HepG2 (cell line): ENCODE measurements at regions not wholly inside any gene's neighbourhood (a gene's known extent, or its start where the extent isn't known, plus 50 kb on each side); places are given as distances from the start of the nearest gene placed in this dataset.
"Not testable (repeated sequence)": the region's sequence is repeated elsewhere in the genome, so short reads cannot be mapped to it uniquely, and the experiment has no call there.

Experiments
- ATAC-seq: fragments of 200-7000 bp; cut with Tn5 transposase; 3 replicates; pipeline ENCODE4 v1.9.1; 2020; ENCODE audit warnings: mild to moderate bottlenecking, moderate library complexity
- BruUV-seq: library from RNA; stranded (reverse); fragments of 400-500 nt; replicated peaks from 2 replicates; lab custom pipeline; 2021; lab: Mats Ljungman, UMichigan
- CTCF ChIA-PET: fragments of 300-600 bp; formaldehyde crosslinking; extraction: SDS; loops from one replicate; lab custom pipeline; 2021; ENCODE audit warnings: low total read pairs, inconsistent platforms, low intra/inter-chr PET ratio; lab: Yijun Ruan, JAX
- POLR2A ChIA-PET: fragments of 350-600 bp; sonication (Branson Sonifier 250); formaldehyde crosslinking; loops from one replicate; lab custom pipeline; 2020; ENCODE audit warnings: antibody characterized with exemption, inconsistent platforms; lab: Yijun Ruan, JAX
- DNase-seq: peaks from one replicate; pipeline ENCODE4 v3.0.0-alpha.2; 2015; ENCODE audit warnings: low spot score
- FAIRE-seq: peaks from 3 replicates; lab custom pipeline; 2011; peaks lifted over from hg19 to GRCh38; lab: Jason Lieb, UNC
- H2AFZ ChIP-seq: one replicate; pipeline ENCODE4 v1.6.1; 2011; ENCODE audit warnings: low read length, inconsistent platforms
- H3K27ac ChIP-seq: fragments of 300-600 bp; 3 replicates; pipeline ENCODE4 v1.8.0; 2011; ENCODE audit warnings: mixed run types, mild to moderate bottlenecking, mixed read lengths, low read length, inconsistent platforms; ENCODE audit not compliant: insufficient read depth; ENCODE audit errors: extremely low read length
- H3K27me3 ChIP-seq, 2 experiments: fragments of 200-600 bp in 1 of 2; 2 replicates in 1 of 2; 3 replicates in 1 of 2; pipeline versions ENCODE4 v1.6.0 to v1.8.0; 2011; ENCODE audit warnings: low read length in 2 of 2, mild to moderate bottlenecking in 2 of 2, moderate library complexity in 2 of 2, inconsistent platforms in 1 of 2; ENCODE audit not compliant: insufficient read depth in 2 of 2, control insufficient read depth in 1 of 2
- H3K36me3 ChIP-seq, 2 experiments: fragments of 200-600 bp in 1 of 2; replicated peaks in 1 of 2; 2 replicates in 1 of 2; 3 replicates in 1 of 2; pipeline versions ENCODE4 v1.5.1 to v1.8.0; 2011; ENCODE audit warnings: low read length in 2 of 2, inconsistent platforms in 1 of 2; ENCODE audit not compliant: insufficient read depth in 2 of 2, control insufficient read depth in 1 of 2
- H3K4me1 ChIP-seq: 2 replicates; pipeline ENCODE4 v1.5.1; 2012; ENCODE audit warnings: low read length, inconsistent platforms; ENCODE audit not compliant: insufficient read depth
- H3K4me2 ChIP-seq: 2 replicates; pipeline ENCODE4 v1.6.0; 2011; ENCODE audit warnings: low read depth, low read length, inconsistent platforms
- H3K4me3 ChIP-seq, 3 experiments: fragments of 200-600 bp in 1 of 3; sonication (generic), shearing (Covaris generic) in 1 of 3; replicated peaks in 1 of 3; 2 replicates each; pipeline ENCODE4 v1.5.1; 2011 to 2016; ENCODE audit warnings: low read length in 3 of 3, inconsistent platforms in 2 of 3, low read depth in 2 of 3, mild to moderate bottlenecking in 2 of 3, control low read depth in 1 of 3, mixed read lengths in 1 of 3; ENCODE audit not compliant: insufficient read depth in 1 of 3
- H3K79me2 ChIP-seq: one replicate; pipeline ENCODE4 v1.6.1; 2011; ENCODE audit warnings: low read length, inconsistent platforms; ENCODE audit not compliant: insufficient read depth
- H3K9ac ChIP-seq: 2 replicates; pipeline ENCODE4 v1.6.0; 2011; ENCODE audit warnings: mild to moderate bottlenecking, low read depth, low read length, inconsistent platforms; ENCODE audit not compliant: insufficient read depth
- H3K9me3 ChIP-seq: 2 replicates; pipeline ENCODE4 v1.5.1; 2012; ENCODE audit warnings: mild to moderate bottlenecking, low read length
- H4K20me1 ChIP-seq: 2 replicates; pipeline ENCODE4 v1.6.0; 2011; ENCODE audit warnings: inconsistent platforms, mild to moderate bottlenecking, low read length, moderate library complexity; ENCODE audit not compliant: insufficient read depth
- EZH2 ChIP-seq: conservative IDR thresholded peaks from 2 replicates; pipeline ENCODE4 v1.6.1; 2012; ENCODE audit warnings: mild to moderate bottlenecking, low read depth, low read length, moderate library complexity
- HNRNPH1 ChIP-seq: fragments of 200-400 bp; formaldehyde crosslinking; optimal IDR thresholded peaks from 2 replicates; pipeline ENCODE3; 2017; ENCODE audit warnings: mild to moderate bottlenecking, low read depth, low read length
- KAT7 ChIP-seq: IDR thresholded peaks from 2 replicates; pipeline ENCODE4 v1.6.1; 2018; ENCODE audit warnings: borderline replicate concordance, missing compliant biosample characterization
- PATZ1 ChIP-seq: sonication (generic); formaldehyde crosslinking; IDR thresholded peaks from 2 replicates; pipeline ENCODE4 v1.4.0; 2020; ENCODE audit warnings: missing genetic modification reagents
- POLR2AphosphoS2 ChIP-seq: IDR thresholded peaks from 2 replicates; pipeline ENCODE4 v1.6.1; 2011; ENCODE audit warnings: low read depth, low read length, improper control_type of control experiment
- ZBTB21 ChIP-seq: sonication (generic); formaldehyde crosslinking; IDR thresholded peaks from 2 replicates; pipeline ENCODE4 v1.4.0; 2020; ENCODE audit warnings: missing genetic modification reagents
- ZNF317 ChIP-seq: sonication (generic); formaldehyde crosslinking; IDR thresholded peaks from 2 replicates; pipeline ENCODE4 v1.5.0; 2020; ENCODE audit warnings: mild to moderate bottlenecking, missing genetic modification reagents
- WGBS: methylation state at CpG from one replicate; pipeline ENCODE4 v1.1.6; 2017; ENCODE audit warnings: low lambda C conversion rate; 5-methylcytosine and 5-hydroxymethylcytosine counted together
- in situ Hi-C: cut with HindIII; loops from 2 replicates; pipeline ENCODE4 v1.10.0; 2017; ENCODE audit warnings: low pct_unique_long_range_greater_than_20kb; ENCODE audit not compliant: extremely low pct_ligation_motif_present
- intact Hi-C: fragments of 100-400 bp; cut with micrococcal nuclease; formaldehyde crosslinking; loops from one replicate; pipeline ENCODE4 v1.10.0; 2022; ENCODE audit not compliant: unreplicated experiment

DNA sequence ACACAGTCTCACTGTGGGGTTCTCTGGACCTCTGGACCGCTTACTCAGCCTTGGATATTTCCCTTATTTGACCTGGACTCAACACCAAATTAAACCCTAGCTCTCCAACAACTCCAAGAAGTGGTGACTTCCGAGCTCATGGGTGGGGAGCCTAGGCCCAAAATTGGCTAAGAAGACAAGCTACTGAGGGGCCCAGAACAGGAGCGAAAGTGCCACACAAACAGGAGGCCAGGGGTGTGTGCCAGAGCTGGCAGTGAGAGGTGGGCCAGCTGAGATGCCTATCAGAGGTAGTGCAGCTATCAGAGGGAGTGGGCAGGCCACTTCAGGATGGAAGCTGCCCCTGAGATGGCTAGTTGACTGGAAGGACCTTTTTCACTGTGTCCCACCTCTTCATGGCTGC is 151.1 kb upstream of the PRR20G start:
- H3K4me3 ChIP-seq, result no peak overlapping the region
- ChIA-PET POLR2A (no interaction called here), CTCF (no interaction called here)
- no peak overlapping the region for H3K4me2 ChIP-seq
- no peak for ATAC-seq
- no peaks in the 10 kb centered on the region for H3K4me1 ChIP-seq
- H3K36me3 ChIP-seq, result no peaks in the 10 kb centered on the region
- peaks cover 0 to 4% of the 10 kb centered on the region in 2 experiments; a peak in 3 of 5 replicates for H3K27me3 ChIP-seq
- H3K9ac ChIP-seq, result no peak overlapping the region
- BruUV-seq, result no TSS peak
- H3K27ac ChIP-seq, result no peak overlapping the region
- H3K9me3 ChIP-seq, result no peaks in the 10 kb centered on the region
- TF ChIP-seq EZH2, result no peak
- no peak for TF ChIP-seq ZBTB21 (CRISPR knock-in tag)
- TF ChIP-seq ZNF317 (CRISPR knock-in tag), result no peak
- no peak for TF ChIP-seq HNRNPH1
- TF ChIP-seq POLR2AphosphoS2, result no peak
- DNase-seq, result no peak
- in situ Hi-C loops (no loop called here), intact Hi-C loops (no loop called here)
- H3K79me2 ChIP-seq, result no peaks in the 10 kb centered on the region
- H2AFZ ChIP-seq, result no peak overlapping the region
- WGBS, result 7% methylated on average over 3 of the region's 3 CpGs
- no peak for FAIRE-seq
- H4K20me1 ChIP-seq, result no peaks in the 10 kb centered on the region

- Histone ChIP-seq H3K9ac (no peak overlapping the region), H3K9me3 (no peaks in the 10 kb centered on the region), H3K4me3 (no peak overlapping the region), H3K27me3 (no peaks in the 10 kb centered on the region; a peak in 1 of 5 replicates), H3K79me2 (no peaks in the 10 kb centered on the region), H2AFZ (no peak overlapping the region), H3K4me1 (no peaks in the 10 kb centered on the region)
- CTCF ChIA-PET, result no interaction called here
- no TSS peak for BruUV-seq
- ATAC-seq, result no peak
- intact Hi-C loops, result no loop called here
- no peak for TF ChIP-seq PATZ1
- no peak for TF ChIP-seq KAT7 (CRISPR knock-in tag)
- TF ChIP-seq, all 625 proteins: peak for 0
- H3K4me2 ChIP-seq, result no peak overlapping the region
- FAIRE-seq (no peak), DNase-seq (no peak)
- H3K27ac ChIP-seq, result no peak overlapping the region
- no peaks in the 10 kb centered on the region for H3K36me3 ChIP-seq
- in situ Hi-C loops, result no loop called here
- 27% methylated on average over 4 of the region's 4 CpGs for WGBS
- POLR2A ChIA-PET, result no interaction called here
- no peaks in the 10 kb centered on the region for H4K20me1 ChIP-seq
Observed at GRCh38 chr3:127438371-127438770, 150.5 kb upstream of the PRR20G start.

DNA sequence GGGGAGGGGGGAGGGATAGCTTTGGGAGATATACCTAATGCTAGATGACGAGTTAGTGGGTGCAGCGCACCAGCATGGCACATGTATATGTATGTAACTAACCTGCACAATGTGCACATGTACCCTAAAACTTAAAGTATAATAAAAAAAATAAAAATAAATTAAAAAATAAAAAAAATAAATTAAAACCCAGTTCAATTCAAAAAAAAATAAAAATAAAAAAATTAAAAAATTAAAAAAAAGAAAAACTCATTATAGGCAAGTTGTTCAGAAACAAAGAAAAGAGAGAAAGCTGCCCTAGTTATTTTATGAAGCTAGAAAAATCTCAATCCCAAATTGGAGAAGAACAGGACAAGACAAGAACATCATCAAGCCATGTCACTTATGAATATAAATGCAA is 147.5 kb upstream of the PRR20G start:
- H3K27ac ChIP-seq, H3K4me2 ChIP-seq, POLR2A ChIA-PET, H2AFZ ChIP-seq, H4K20me1 ChIP-seq, FAIRE-seq, H3K9ac ChIP-seq, in situ Hi-C loops, intact Hi-C loops, H3K4me3 ChIP-seq, CTCF ChIA-PET, BruUV-seq, H3K9me3 ChIP-seq, H3K4me1 ChIP-seq, H3K36me3 ChIP-seq, H3K27me3 ChIP-seq, H3K79me2 ChIP-seq, DNase-seq, ATAC-seq: not testable (repeated sequence)
- WGBS, result 50% methylated on average over 2 of the region's 2 CpGs
